SK-N-SH treated with all-trans-retinoic acid at 6 μM for 48 hours (cell line): ENCODE measurements at regions not wholly inside any gene's neighbourhood (a gene's known extent, or its start where the extent isn't known, plus 50 kb on each side); places are given as distances from the start of the nearest gene placed in this dataset.

Experiments used
- ARNTL ChIP-seq: fragments of 450-650 bp; formaldehyde crosslinking; IDR thresholded peaks from 2 replicates; pipeline ENCODE4 v1.5.0; 2020; ENCODE audit warnings: low read depth, mild to moderate bottlenecking, moderate library complexity, borderline replicate concordance
- BACH2 ChIP-seq: fragments of 250-450 bp; sonication (Bioruptor Pico); IDR thresholded peaks from 2 replicates; pipeline ENCODE4 v1.9.0; 2021; ENCODE audit warnings: mild to moderate bottlenecking, borderline replicate concordance
- CREB5 ChIP-seq: fragments of 250-450 bp; sonication (Bioruptor Pico); IDR thresholded peaks from 2 replicates; pipeline ENCODE4 v1.5.1; 2020; ENCODE audit warnings: low read depth, mild to moderate bottlenecking, moderate library complexity
- CSDC2 ChIP-seq: fragments of 250-450 bp; sonication (Bioruptor Pico); IDR thresholded peaks from 2 replicates; pipeline ENCODE4 v1.5.0; 2020; ENCODE audit warnings: mild to moderate bottlenecking, moderate library complexity
- RARB ChIP-seq: fragments of 250-450 bp; sonication (Bioruptor Pico); IDR thresholded peaks from 2 replicates; pipeline ENCODE4 v1.8.0; 2021; ENCODE audit warnings: mild to moderate bottlenecking, moderate library complexity
- ZFP3 ChIP-seq: fragments of 250-450 bp; sonication (Bioruptor Pico); IDR thresholded peaks from 2 replicates; pipeline ENCODE4 v1.5.0; 2020; ENCODE audit warnings: mild to moderate bottlenecking, moderate library complexity
- ZFP30 ChIP-seq: fragments of 450-650 bp; formaldehyde crosslinking; IDR thresholded peaks from 2 replicates; pipeline ENCODE4 v1.5.0; 2022; ENCODE audit warnings: mild to moderate bottlenecking, moderate library complexity
- ZNF70 ChIP-seq: fragments of 450-650 bp; formaldehyde crosslinking; IDR thresholded peaks from 2 replicates; pipeline ENCODE4 v1.5.0; 2020; ENCODE audit warnings: mild to moderate bottlenecking, moderate library complexity

- TF ChIP-seq CREB5 (no peak), RARB (no peak), ZFP3 (CRISPR knock-in tag) (no peak), ZNF70 (no peak), CSDC2 (CRISPR knock-in tag) (no peak), BACH2 (CRISPR knock-in tag) (no peak), ZFP30 (no peak), ARNTL (CRISPR knock-in tag) (no peak)
These were observed 211.1 kb upstream of the ADAMTS9 start for GRCh38 chr3:64898941-64899340.
